Esophagus squamous epithelium (tissue), 5 donors: ENCODE measurements at regions not wholly inside any gene's neighbourhood (a gene's known extent, or its start where the extent isn't known, plus 50 kb on each side); places are given as distances from the start of the nearest gene placed in this dataset.

Source experiments
- DNase-seq: peaks from one replicate; lab custom pipeline; 2025; lab: John Stamatoyannopoulos, UW
- H3K27ac ChIP-seq, 4 donors: fragments of 200-600 bp; sonication (generic); one replicate each; pipeline ENCODE4 v1.5.1; 2016 to 2019; ENCODE audit warnings: mild to moderate bottlenecking in 1 of 4
- H3K27me3 ChIP-seq, 4 donors: fragments of 200-600 bp; sonication (generic); 1 replicate in 3 of 4; 2 replicates in 1 of 4; pipeline versions ENCODE4 v1.5.1 to v1.6.0; 2017 to 2021; ENCODE audit warnings: antibody characterized with exemption in 1 of 4
- H3K36me3 ChIP-seq, 3 donors: fragments of 200-600 bp; sonication (generic); one replicate each; pipeline ENCODE4 v1.5.1; 2016 to 2019
- H3K4me1 ChIP-seq, 3 donors: fragments of 200-600 bp; sonication (generic); one replicate each; pipeline ENCODE4 v1.5.1; 2017 to 2019
- H3K4me3 ChIP-seq, 4 donors: fragments of 200-600 bp; sonication (generic); 1 replicate in 3 of 4; 2 replicates in 1 of 4; pipeline ENCODE4 v1.5.1; 2016 to 2019; ENCODE audit warnings: mild to moderate bottlenecking in 2 of 4, moderate library complexity in 1 of 4
- H3K9me3 ChIP-seq, 3 donors: fragments of 200-600 bp; sonication (generic); one replicate each; pipeline ENCODE4 v1.5.1; 2016 to 2019
- CTCF ChIP-seq, 6 experiments: fragments of 450-650 bp in 4 of 6; fragments of 200-600 bp in 2 of 6; sonication (generic) in 2 of 6; IDR thresholded peaks; one replicate each; pipeline ENCODE4 v1.5.1; 2016 to 2019; ENCODE audit warnings: antibody characterized with exemption in 6 of 6, mild to moderate bottlenecking in 4 of 6, moderate library complexity in 4 of 6
- POLR2A ChIP-seq, 4 donors: fragments of 450-650 bp; IDR thresholded peaks; one replicate each; pipeline ENCODE4 v1.6.1; 2017; ENCODE audit warnings: antibody characterized with exemption in 4 of 4, mild to moderate bottlenecking in 4 of 4, moderate library complexity in 3 of 4
- WGBS, 2 donors: methylation state at CpG; one replicate each; pipeline ENCODE4 v1.1.5; 2018; 5-methylcytosine and 5-hydroxymethylcytosine counted together
- intact Hi-C: fragments of 100-400 bp; cut with DNase I; formaldehyde crosslinking; loops from one replicate; pipeline ENCODE4 v1.15.0; 2022
- donor health status: DM: yes; HTN: yes; CAD: no.

GRCh38 chr5:155485386-155485785, 471.8 kb downstream of the KIF4B start:
- WGBS, 2 donors = 48 to 60% methylated on average over 2 of the region's 2 CpGs
- TF ChIP-seq CTCF (IDR thresholded peaks at IDR 0.05) = no peak
- TF ChIP-seq POLR2A (IDR thresholded peaks at IDR 0.05) = no peak
- no peaks in the 10 kb centered on the region for H3K36me3 ChIP-seq
- H3K27ac ChIP-seq = no peak overlapping the region
- intact Hi-C loops = no loop called here
- no peaks in the 10 kb centered on the region for H3K4me1 ChIP-seq
- no peak for DNase-seq
- no peaks in the 10 kb centered on the region for H3K27me3 ChIP-seq
- H3K9me3 ChIP-seq = no peaks in the 10 kb centered on the region
- no peak overlapping the region for H3K4me3 ChIP-seq

- Histone ChIP-seq H3K27ac (no peak overlapping the region), H3K36me3 (no peaks in the 10 kb centered on the region), H3K4me3 (no peak overlapping the region), H3K9me3 (no peaks in the 10 kb centered on the region), H3K27me3 (no peaks in the 10 kb centered on the region), H3K4me1 (no peaks in the 10 kb centered on the region)
- DNase-seq = no peak
- intact Hi-C loops = no loop called here
- TF ChIP-seq POLR2A (IDR thresholded peaks at IDR 0.05) (no peak), CTCF (IDR thresholded peaks at IDR 0.05) (no peak)
Measured at GRCh38 chr5:155489949-155490348, 476.4 kb downstream of the KIF4B start.

GRCh38 chr5:155492191-155492590, 478.6 kb downstream of the KIF4B start:
- H3K27ac ChIP-seq = no peak overlapping the region
- H3K36me3 ChIP-seq = no peaks in the 10 kb centered on the region
- no peak for DNase-seq
- no peaks in the 10 kb centered on the region for H3K9me3 ChIP-seq
- no peak overlapping the region for H3K4me3 ChIP-seq
- WGBS, 2 donors = 80 to 81% methylated on average over 2 of the region's 2 CpGs
- intact Hi-C loops = no loop called here
- no peaks in the 10 kb centered on the region for H3K4me1 ChIP-seq
- H3K27me3 ChIP-seq = no peaks in the 10 kb centered on the region
- TF ChIP-seq POLR2A (IDR thresholded peaks at IDR 0.05) (no peak), CTCF (IDR thresholded peaks at IDR 0.05) (no peak)

GRCh38 chr5:155504606-155505005, 491.1 kb downstream of the KIF4B start:
- Histone ChIP-seq H3K4me1 (no peaks in the 10 kb centered on the region), H3K27ac (no peak overlapping the region), H3K27me3 (no peaks in the 10 kb centered on the region), H3K9me3 (no peaks in the 10 kb centered on the region), H3K4me3 (no peak overlapping the region), H3K36me3 (no peaks in the 10 kb centered on the region)
- TF ChIP-seq CTCF (IDR thresholded peaks at IDR 0.05) (no peak), POLR2A (IDR thresholded peaks at IDR 0.05) (no peak)
- intact Hi-C loops = no loop called here
- WGBS, 2 donors = 71 to 80% methylated on average over 1 of the region's 1 CpG
- no peak for DNase-seq

GRCh38 chr5:155507363-155507762, 493.8 kb downstream of the KIF4B start:
- DNase-seq = no peak
- Histone ChIP-seq H3K4me3 (no peak overlapping the region), H3K27me3 (no peaks in the 10 kb centered on the region), H3K4me1 (no peaks in the 10 kb centered on the region), H3K36me3 (no peaks in the 10 kb centered on the region), H3K27ac (no peak overlapping the region), H3K9me3 (no peaks in the 10 kb centered on the region)
- intact Hi-C loops = no loop called here
- TF ChIP-seq CTCF (IDR thresholded peaks at IDR 0.05) = no peak
- no peak for TF ChIP-seq POLR2A (IDR thresholded peaks at IDR 0.05)
